ENCODE measurements at regions not wholly inside any gene's neighbourhood (a gene's known extent, or its start where the extent isn't known, plus 50 kb on each side); places are given as distances from the start of the nearest gene placed in this dataset.

GRCh38 chr2:180573951-180574350 is 406.5 kb upstream of the UBE2E3 start:
- ATAC-seq = peak; percentile 94
- intact Hi-C loops (cut with DNase I, micrococcal nuclease) = no loop called here
- no peak for TF ChIP-seq CTCF (IDR thresholded peaks at IDR 0.05)
- H3K4me3 ChIP-seq = no peak overlapping the region
- H3K36me3 ChIP-seq (ENCODE audit: low read depth) = no peaks in the 10 kb centered on the region
- DNase-seq = no peak
- H3K4me1 ChIP-seq (ENCODE audit: low read depth) = no peaks in the 10 kb centered on the region
- H3K9me3 ChIP-seq = no peaks in the 10 kb centered on the region

GRCh38 chr2:180572346-180572745 is 408.1 kb upstream of the UBE2E3 start:
- Histone ChIP-seq H3K4me3 (no peak overlapping the region), H3K36me3 (ENCODE audit: low read depth) (no peaks in the 10 kb centered on the region), H3K4me1 (ENCODE audit: low read depth) (no peaks in the 10 kb centered on the region), H3K9me3 (no peaks in the 10 kb centered on the region)
- TF ChIP-seq CTCF (IDR thresholded peaks at IDR 0.05) = no peak
- ATAC-seq = no peak
- DNase-seq = no peak
- intact Hi-C loops (cut with DNase I, micrococcal nuclease) = no loop called here

GRCh38 chr2:180571559-180571958 is 408.8 kb upstream of the UBE2E3 start:
- H3K4me1 ChIP-seq (ENCODE audit: low read depth) = no peaks in the 10 kb centered on the region
- ATAC-seq (no peak), DNase-seq (no peak)
- H3K4me3 ChIP-seq = no peak overlapping the region
- TF ChIP-seq CTCF (IDR thresholded peaks at IDR 0.05) = no peak
- intact Hi-C loops (cut with DNase I, micrococcal nuclease) = no loop called here
- no peaks in the 10 kb centered on the region for H3K36me3 ChIP-seq (ENCODE audit: low read depth)
- H3K9me3 ChIP-seq = no peaks in the 10 kb centered on the region

- Histone ChIP-seq H3K4me3 (no peak overlapping the region), H3K4me1 (ENCODE audit: low read depth) (no peaks in the 10 kb centered on the region), H3K9me3 (no peaks in the 10 kb centered on the region), H3K36me3 (ENCODE audit: low read depth) (no peaks in the 10 kb centered on the region)
- ATAC-seq (no peak), DNase-seq (no peak)
- intact Hi-C loops (cut with DNase I, micrococcal nuclease) = no loop called here
- TF ChIP-seq CTCF (IDR thresholded peaks at IDR 0.05) = no peak
These were observed 409.5 kb upstream of the UBE2E3 start for GRCh38 chr2:180570864-180571263.

- no peaks in the 10 kb centered on the region for H3K36me3 ChIP-seq (ENCODE audit: low read depth)
- ATAC-seq (no peak), DNase-seq (no peak)
- H3K4me1 ChIP-seq (ENCODE audit: low read depth) = no peaks in the 10 kb centered on the region
- H3K9me3 ChIP-seq = no peaks in the 10 kb centered on the region
- TF ChIP-seq CTCF (IDR thresholded peaks at IDR 0.05) = no peak
- no peak overlapping the region for H3K4me3 ChIP-seq
- intact Hi-C loops (cut with DNase I, micrococcal nuclease) = no loop called here
These were observed 416.4 kb upstream of the UBE2E3 start for GRCh38 chr2:180564051-180564450.

GRCh38 chr2:180562378-180562777 is 418.0 kb upstream of the UBE2E3 start:
- H3K4me3 ChIP-seq = no peak overlapping the region
- H3K36me3 ChIP-seq (ENCODE audit: low read depth) = no peaks in the 10 kb centered on the region
- peak in 1 of 3 donors; percentile 12 for DNase-seq
- ATAC-seq = peak; percentile 77
- TF ChIP-seq CTCF (IDR thresholded peaks at IDR 0.05) = no peak
- H3K4me1 ChIP-seq (ENCODE audit: low read depth) = no peaks in the 10 kb centered on the region
- H3K9me3 ChIP-seq = no peaks in the 10 kb centered on the region
- intact Hi-C loops (cut with DNase I, micrococcal nuclease) = no loop called here
